ENCODE measurements at regions not wholly inside any gene's neighbourhood (a gene's known extent, or its start where the extent isn't known, plus 50 kb on each side); places are given as distances from the start of the nearest gene placed in this dataset.

- no peak overlapping the region for H3K4me3 ChIP-seq (ENCODE audit: low read depth, low read length)
- TF ChIP-seq CTCF (IDR thresholded peaks at IDR 0.05; ENCODE audit: insufficient read depth, low read depth, low read length), result no peak
These were observed 340.5 kb downstream of the ZNF536 start for GRCh38 chr19:30712431-30713337.

GRCh38 chr19:30711826-30712225 lies 339.6 kb downstream of the ZNF536 start:
- TF ChIP-seq CTCF (IDR thresholded peaks at IDR 0.05; ENCODE audit: insufficient read depth, low read depth, low read length), result no peak
- H3K4me3 ChIP-seq (ENCODE audit: low read depth, low read length), result no peak overlapping the region
- DNase-seq (ENCODE audit: low read depth), result no peak

More at GRCh38 chr19:30712431-30713337, 340.5 kb downstream of the ZNF536 start:
- DNase-seq (ENCODE audit: low read depth), result no peak

GRCh38 chr19:30711296-30711695 lies 339.1 kb downstream of the ZNF536 start:
- no peak for TF ChIP-seq CTCF (IDR thresholded peaks at IDR 0.05; ENCODE audit: insufficient read depth, low read depth, low read length)
- H3K4me3 ChIP-seq (ENCODE audit: low read depth, low read length), result no peak overlapping the region
- DNase-seq (ENCODE audit: low read depth), result no peak

GRCh38 chr19:30710721-30711120 lies 338.5 kb downstream of the ZNF536 start:
- H3K4me3 ChIP-seq (ENCODE audit: low read depth, low read length), result no peak overlapping the region
- TF ChIP-seq CTCF (IDR thresholded peaks at IDR 0.05; ENCODE audit: insufficient read depth, low read depth, low read length), result no peak
- no peak for DNase-seq (ENCODE audit: low read depth)

GRCh38 chr19:30708416-30709178 lies 336.4 kb downstream of the ZNF536 start:
- no peak for TF ChIP-seq CTCF (IDR thresholded peaks at IDR 0.05; ENCODE audit: insufficient read depth, low read depth, low read length)

GRCh38 chr19:30704771-30705330 lies 332.7 kb downstream of the ZNF536 start:
- TF ChIP-seq CTCF (IDR thresholded peaks at IDR 0.05; ENCODE audit: insufficient read depth, low read depth, low read length), result no peak
- H3K4me3 ChIP-seq (ENCODE audit: low read depth, low read length), result no peak overlapping the region
- DNase-seq (ENCODE audit: low read depth), result no peak

More at GRCh38 chr19:30708416-30709178, 336.4 kb downstream of the ZNF536 start:
- no peak for DNase-seq (ENCODE audit: low read depth)
- no peak overlapping the region for H3K4me3 ChIP-seq (ENCODE audit: low read depth, low read length)

All from fibroblast of villous mesenchyme (primary cell).